GM18498 (cell line): ENCODE measurements at regions not wholly inside any gene's neighbourhood (a gene's known extent, or its start where the extent isn't known, plus 50 kb on each side); places are given as distances from the start of the nearest gene placed in this dataset.
"Not testable (repeated sequence)": the region's sequence is repeated elsewhere in the genome, so short reads cannot be mapped to it uniquely, and the experiment has no call there.

ENCODE experiments used
- ATAC-seq: cut with Tn5 transposase; IDR thresholded peaks from one replicate; pipeline ENCODE4 v1.9.1; 2021; ENCODE audit warnings: mild to moderate bottlenecking, moderate library complexity; ENCODE audit not compliant: unreplicated experiment

DNA sequence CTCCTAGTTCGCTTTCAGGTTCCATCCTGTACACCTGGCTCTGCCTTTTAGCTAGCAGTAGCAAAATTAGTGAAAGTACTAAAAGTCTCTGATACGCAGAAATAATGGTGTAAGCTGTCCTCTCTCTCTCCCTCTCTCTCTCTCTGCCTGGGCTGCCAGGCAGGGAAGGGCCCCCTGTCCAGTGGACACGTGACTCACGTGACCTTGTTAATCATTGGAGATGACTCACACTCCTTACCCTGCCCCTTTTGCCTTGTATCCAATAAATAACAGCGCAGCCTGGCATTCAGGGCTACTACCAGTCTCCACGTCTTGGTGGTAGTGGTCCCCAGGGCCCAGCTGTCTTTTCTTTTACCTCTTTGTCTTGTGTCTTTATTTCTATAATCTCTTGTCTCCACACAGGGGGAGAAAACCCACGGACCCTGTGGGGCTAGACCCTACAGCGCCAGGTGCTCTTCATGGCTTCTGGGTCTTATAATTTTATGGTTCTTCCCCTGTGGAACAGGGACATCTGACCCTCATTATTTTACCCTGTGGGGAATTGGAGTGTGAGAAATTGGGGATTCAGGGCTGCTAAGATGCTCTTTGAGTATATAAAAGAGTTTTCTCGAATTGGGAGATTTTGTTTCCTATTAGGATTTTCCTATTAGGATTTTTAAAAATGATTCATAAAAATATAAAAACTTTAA is 1348.2 kb downstream of the GATA3 start:
- not testable (repeated sequence) for ATAC-seq

DNA sequence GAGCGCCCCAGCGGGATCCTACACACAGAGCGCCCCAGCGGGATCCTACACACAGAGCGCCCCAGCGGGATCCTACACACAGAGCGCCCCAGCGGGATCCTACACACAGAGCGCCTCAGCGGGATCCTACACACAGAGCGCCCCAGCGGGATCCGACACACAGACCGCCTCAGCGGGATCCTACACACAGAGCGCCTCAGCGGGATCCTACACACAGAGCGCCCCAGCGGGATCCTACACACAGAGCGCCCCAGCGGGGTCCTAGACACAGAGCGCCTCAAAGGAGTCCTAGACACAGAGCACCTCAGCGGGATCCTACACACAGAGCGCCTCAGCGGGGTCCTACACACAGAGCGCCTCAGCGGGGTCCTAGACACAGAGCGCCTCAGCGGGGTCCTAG is 1352.7 kb downstream of the GATA3 start:
- ATAC-seq: not testable (repeated sequence)

DNA sequence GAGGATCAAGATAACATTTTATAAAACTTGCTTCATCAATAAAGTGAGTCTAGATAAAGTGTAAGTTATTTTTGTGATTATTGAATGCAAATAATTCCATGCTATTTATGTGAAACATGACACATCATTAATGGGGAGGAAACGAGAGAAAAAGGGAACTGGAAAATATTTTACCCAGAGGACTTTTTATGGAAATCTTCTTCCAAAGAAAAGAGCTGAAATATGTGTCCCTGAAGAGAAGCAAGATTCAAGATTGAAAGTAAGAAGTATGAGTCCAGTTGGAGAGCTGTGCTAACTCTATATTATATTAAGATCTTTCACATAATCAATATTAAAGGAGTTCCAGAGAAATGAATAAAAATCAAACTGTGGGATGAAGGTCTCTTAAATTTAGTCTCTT is 1361.8 kb downstream of the GATA3 start:
- ATAC-seq: no peak

DNA sequence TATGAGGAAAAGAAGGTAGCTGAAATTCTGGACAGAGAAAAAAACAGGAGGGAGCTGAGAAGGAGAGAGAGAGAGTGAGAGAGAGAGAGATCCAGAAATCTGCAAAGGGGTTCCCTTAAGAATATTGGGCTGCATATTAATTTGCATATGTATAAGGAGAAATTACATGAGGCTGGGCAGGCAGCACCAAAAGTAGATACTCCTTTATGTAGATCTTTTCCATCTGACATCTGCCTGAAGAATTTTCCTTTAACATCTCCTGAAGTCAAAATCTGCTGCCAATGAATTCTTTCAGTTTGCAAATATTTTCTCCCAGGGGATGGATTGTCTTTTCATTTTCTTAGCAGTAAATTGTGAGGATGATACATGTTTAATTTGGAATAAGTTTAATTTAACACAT is 1365.3 kb downstream of the GATA3 start:
- no peak for ATAC-seq

DNA sequence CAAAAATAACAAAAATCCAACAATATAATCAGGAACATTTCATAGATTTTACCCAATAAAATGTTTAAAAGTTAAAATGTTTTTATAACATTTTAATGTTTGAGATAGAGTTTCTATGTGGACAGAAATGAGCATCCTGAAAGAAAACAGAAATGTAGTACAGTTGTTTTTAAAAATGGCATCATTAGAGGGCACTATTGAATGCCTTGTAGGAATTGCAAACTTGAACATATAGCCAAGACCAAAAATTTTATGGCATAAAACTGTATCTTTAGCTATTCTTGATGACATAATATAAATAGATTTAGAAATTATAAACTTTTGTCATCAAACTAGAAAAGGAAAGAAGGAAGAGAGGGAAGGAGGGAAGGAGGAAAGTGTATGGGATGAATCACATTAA is 1372.7 kb downstream of the GATA3 start:
- no peak for ATAC-seq

DNA sequence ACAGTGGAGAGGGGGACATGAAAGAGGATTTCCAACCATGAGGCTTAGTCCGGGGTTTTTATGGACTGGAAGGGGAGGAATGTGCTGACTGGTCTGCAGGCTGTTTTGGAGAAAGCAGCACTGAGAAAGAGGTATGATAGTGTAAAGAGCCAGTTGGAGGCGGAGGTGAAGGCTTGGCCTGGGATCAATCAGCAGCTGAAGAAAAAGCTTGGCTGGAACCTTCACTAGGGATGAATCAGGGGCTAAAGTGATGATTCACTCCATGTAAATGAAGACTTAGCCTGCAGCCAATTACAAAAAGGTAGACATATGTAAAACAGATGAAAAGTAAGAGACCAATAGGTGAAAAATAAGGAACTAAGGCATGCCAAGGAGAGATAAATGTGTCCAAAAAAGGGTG is 1382.6 kb downstream of the GATA3 start:
- no peak for ATAC-seq

DNA sequence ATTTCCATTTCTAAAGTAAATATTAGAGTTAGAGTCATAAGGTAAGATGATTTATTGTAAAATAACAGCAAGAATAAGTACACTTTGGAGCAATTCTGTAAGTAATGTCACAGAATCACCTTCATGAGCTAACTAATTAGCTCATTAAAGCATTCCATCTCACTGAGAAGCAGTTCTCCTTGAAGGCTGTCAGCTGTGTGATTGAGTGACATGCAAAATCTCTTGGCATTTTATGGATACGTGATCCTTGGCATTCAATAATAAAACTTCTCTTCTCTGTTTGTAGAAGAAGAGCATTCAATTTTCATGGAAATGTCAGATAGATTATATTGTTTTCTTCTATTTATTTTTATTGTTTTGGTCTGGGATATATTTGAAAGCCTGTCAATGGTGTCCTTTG is 1389.3 kb downstream of the GATA3 start:
- ATAC-seq: no peak

DNA sequence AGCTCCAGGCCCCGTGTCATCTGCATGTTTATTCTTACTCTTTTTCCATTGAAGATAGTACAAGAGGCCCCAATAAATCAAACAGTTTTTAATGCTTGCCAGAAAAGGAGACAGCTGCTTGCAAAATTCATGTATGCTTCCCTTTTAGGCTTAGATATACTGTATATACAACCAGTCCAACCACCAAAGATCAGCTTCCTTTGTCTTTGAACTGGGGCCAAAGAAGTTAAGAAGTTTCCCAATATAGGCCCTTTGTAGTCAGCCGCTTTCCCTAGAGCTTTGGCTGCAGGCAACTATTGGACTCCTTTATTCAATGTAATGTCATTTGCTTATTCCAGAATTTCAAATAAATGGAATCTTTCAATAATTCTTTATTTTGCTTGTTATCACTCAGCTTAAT is 1395.0 kb downstream of the GATA3 start:
- no peak for ATAC-seq

DNA sequence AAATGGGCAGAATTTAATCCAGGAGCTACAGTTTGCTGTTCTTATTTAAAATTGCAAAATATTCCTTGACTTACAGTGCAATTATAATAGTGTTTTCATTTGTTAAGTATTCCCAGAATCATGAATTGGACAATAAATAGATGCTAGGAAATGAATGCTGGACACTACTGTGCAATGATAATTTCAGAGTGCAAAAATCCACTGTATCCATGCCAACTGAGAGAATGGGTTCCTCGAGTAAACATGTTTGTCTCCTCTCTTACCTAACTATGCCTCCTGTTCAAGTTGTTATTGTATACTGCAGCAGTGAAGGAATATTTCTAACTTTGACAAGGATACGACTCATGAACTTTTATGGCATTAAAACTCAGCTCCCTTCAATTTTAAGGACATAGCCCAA is 1396.3 kb downstream of the GATA3 start:
- ATAC-seq: no peak

DNA sequence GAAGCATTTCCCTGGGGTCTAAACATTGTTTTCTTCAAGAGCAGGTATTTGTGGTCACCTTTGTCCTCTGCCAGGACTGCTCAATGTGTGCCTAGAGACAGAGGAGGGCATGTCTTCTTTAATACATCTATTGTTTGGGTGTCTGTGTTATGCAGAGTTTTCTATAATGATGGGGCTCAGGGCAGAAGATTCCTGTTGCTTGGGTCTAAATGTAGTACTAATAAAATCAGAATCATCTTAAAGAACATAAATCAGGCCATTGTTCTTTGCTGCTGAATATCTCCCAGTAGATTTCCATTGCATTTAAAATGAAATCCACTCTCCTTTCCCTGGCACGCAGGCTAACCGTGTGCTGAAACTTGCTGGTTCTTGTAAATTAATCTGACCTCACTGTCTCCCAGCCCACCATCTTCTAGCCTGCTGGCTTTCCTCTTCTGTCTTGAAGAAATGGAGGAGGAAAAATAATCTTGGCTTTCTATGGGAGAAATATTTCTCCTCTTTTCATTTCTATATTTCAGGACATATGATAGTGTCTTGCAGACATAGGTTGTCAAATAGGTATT is 1396.8 kb downstream of the GATA3 start:
- no peak for ATAC-seq

DNA sequence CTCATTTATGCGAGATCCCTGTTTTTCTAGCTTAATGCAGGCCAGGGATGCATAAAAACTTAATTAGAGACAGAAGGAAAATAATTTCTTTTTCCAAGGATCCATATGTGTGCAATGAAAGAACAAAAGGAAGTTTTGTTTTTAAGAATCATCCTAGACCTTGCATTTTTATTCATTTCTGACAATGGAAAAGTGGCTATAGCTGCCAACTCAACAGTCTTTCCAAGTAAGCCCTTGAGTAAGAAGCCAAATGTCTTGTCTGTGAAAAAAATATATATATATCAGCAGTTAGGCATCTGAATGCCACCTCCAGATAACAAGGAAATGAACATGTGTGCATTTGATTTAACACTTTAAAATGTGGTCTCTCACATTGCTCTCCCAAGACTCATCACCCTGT is 1397.6 kb downstream of the GATA3 start:
- ATAC-seq: no peak

DNA sequence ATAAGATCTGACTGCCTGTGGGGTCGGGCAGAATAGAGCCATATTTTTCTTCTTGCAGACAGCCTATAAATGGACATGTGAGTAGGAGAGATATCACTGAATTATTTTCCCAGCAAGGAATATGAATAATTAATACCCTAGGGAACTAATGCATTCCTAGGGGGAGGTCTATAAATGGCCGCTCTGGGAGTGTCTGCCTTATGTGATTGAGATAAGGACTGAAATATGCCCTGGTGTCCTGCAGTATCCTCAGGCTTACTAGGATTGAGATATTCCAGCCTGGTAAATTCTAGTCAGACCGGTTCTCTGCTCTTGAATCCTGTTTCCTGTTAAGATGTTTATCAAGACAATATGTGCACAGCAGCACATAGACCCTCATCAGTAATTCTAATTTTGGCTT is 1399.4 kb downstream of the GATA3 start:
- not testable (repeated sequence) for ATAC-seq

DNA sequence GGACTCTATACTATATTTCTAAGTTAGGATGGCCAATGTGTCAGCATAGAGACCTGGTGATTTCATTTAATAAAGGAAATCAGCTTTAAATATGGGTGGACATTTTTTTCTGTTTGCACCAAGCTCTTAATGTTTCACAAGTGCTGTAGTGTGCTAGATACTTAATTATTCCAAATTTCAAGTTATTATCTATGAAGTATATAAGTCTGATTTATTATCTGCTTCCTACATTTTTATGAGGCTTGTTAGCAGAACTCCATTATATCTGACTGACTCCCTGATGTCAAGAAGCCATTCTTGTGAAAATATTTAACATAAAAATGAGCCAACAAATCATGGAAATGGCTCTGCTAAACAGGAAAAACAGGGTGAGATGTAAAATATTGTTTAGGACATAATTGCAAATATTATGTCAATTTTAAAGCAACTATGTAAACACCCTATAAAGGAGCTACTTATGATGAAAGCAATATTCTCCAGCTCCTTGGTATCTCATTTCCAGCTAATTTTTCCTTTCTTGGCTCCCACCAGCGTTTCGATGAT is 1415.2 kb downstream of the GATA3 start:
- ATAC-seq: no peak

DNA sequence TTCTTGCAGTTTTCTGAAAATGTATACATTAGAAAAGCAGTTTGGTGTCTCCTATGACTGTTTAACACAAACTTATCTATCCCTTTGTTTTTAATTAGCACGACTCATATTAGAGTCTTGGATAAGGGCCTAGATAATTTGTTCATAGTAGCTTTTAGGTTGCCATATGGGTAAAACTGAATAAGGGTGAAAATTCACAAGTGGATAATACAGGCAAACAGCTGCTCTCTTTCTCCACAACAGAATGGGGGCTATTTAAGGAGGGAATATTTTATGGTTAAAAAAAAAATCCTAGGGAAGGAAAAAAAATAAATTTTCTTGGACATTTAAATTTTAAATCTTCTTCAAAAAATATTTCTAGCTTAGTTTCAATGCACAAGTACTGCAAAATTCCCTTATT is 1416.1 kb downstream of the GATA3 start:
- ATAC-seq: no peak

DNA sequence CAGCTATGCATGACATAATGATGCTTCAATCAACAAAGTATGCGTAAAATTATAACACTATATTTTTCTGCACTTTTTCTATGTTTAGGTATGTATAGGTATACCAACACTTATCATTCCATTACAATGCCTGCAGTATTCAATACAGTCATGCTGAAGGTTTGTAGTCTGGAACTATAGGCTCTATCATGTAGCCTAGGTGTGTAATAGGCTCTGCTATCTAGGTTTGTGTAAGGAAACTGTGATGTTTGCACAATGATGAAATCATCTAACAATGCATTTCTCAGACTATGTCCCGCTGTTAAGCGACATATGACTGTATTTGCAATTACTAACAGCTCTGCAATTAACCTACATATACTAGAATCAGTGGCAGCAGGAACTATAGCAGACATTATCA is 1447.5 kb downstream of the GATA3 start:
- no peak for ATAC-seq

DNA sequence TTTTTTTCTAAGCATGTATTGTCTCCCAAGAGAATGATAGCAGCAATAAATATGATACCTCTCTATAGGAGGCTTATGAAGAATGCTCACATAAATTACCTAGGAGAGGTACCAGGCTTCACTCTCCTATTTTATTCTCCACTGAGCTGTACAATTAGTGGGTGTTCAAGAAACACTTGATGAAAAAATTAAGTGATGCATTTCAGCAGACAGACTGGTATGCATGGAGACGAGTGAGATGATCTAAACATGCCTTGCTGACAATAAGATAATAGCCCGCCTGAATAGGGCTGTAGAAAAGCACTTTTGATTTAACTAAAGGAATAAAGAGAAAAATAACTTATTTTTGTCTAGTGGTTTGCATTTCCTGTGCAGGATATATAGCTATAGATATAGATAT is 1449.7 kb downstream of the GATA3 start:
- no peak for ATAC-seq

DNA sequence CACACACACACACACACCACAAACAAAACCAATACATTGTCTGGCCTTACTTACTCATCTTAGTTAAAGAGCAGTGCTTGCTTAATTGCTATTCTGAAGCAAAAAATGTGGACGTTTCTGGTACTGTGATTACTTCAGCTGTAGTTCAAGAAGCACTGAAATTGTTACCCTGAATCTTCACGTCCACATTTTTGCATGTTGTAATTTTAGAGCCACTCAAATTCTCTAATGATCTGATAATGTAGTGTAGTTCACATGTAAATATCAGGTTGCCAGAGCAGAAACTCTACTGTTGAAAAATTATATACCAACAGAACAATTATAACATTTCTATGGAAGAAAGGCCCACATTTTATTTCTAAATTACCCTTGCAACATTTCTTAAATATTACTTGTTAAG is 1451.1 kb downstream of the GATA3 start:
- ATAC-seq: no peak

DNA sequence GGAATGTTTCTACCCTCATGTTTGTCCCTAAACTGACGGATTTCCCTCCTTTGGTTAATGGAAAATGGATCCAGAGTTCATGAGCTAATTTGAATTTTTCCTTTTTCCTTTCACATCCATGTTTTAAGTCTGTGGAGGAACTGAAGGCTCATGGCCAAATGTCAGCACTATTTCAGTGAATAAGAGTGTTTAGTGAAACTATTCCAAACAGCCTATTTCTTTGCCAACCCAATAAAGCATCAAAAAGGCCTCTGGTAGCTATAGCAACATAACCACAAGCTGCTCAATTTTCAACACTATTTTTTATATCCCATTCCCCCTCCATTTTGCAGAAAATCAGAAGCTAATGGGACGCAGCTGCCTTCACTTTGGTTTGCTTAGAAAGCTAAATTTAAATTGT is 1454.1 kb downstream of the GATA3 start:
- no peak for ATAC-seq

DNA sequence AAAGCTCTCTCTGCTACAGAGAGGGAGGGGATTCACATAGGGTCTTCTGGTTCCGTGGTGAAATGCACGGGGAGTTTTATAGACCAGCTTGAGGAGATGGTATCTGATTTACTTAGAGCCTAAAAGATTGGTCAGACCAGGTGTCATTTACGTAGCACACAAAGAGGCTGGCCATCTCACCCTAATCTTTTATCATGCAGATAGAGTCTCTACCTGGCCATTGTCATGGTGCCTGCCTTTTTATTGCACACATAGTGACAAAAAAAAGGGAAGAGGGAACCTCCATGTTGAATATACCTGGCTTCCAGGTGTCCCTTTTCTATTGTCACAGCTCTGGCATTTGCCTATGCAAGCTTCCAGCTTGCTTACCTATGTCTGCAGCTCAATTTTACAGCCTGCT is 1456.1 kb downstream of the GATA3 start:
- ATAC-seq: no peak

DNA sequence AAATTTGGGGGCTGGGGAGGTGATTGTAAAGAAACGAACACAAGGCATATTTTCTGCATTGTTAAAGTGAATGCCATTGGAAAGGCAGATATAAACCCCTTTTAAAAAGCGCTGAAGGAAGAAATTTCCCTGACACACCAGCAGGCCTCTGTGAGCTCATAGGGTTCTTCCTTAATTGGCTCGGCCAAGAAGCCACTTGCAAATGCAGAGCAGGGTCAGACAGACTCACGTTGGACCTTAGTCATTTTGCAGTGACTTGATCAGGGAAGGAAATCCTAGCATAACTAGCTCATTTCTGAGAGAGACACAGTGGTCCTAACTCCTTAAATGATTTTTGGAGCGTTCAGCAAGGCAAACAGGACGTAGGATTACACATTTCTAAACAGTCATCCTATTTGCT is 1461.4 kb downstream of the GATA3 start:
- no peak for ATAC-seq

DNA sequence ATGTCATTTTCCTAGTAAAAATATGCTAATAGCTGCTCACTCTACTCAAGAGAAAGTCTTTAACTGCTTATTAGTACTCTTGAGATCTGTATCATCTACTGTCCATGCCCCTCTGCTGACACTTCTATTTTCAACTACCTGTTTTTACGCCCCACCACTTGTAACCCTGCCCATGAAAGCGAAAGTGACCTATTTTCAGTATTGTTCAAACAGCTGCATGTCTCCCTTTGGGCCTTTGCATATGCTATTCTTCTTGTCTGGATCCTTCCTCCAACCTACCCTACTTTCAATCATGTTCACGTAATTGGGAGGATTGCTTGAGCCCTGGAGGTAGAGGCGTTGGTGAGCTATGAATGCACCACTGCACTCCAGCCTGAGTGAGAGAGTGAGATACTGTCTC is 1481.3 kb downstream of the GATA3 start:
- peak; percentile 95 for ATAC-seq

DNA sequence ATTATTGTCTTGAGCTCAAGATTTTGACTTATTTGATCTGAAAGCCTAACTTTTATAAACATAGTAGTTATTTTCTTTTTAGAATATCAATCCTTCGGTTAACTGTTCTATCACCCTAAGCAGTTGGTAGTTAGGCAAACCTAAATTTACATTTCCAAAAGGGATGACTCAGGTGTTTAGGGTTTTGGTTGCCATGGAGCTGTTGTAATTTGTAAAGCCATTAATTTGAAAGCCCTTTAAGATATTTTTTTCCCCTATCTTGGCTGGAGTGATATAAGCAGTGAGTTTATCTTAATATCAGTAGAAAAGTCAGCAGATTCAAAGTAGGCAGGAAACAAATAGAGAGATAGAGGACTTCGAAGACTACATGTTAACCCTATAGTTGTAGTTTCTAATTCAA is 1472.6 kb upstream of the CELF2 start:
- no peak for ATAC-seq
